Gastrocnemius medialis (tissue), 4 donors: ENCODE measurements at regions not wholly inside any gene's neighbourhood (a gene's known extent, or its start where the extent isn't known, plus 50 kb on each side); places are given as distances from the start of the nearest gene placed in this dataset.

ENCODE experiments used
- POLR2A ChIP-seq, 2 donors: fragments of 450-650 bp; IDR thresholded peaks; one replicate each; pipeline ENCODE4 v1.6.1; 2017; ENCODE audit warnings: antibody characterized with exemption in 2 of 2, mild to moderate bottlenecking in 2 of 2, moderate library complexity in 2 of 2
- TF ChIP-seq, protein P1 (sequence below), 5 experiments: fragments of 450-650 bp in 3 of 5; fragments of 200-600 bp in 2 of 5; sonication (generic) in 2 of 5; IDR thresholded peaks in 4 of 5; conservative IDR thresholded peaks in 1 of 5; 1 replicate in 4 of 5; 2 replicates in 1 of 5; pipeline ENCODE4 v1.5.1; 2016 to 2019; ENCODE audit warnings: antibody characterized with exemption in 5 of 5, mild to moderate bottlenecking in 3 of 5, moderate library complexity in 3 of 5

DNA sequence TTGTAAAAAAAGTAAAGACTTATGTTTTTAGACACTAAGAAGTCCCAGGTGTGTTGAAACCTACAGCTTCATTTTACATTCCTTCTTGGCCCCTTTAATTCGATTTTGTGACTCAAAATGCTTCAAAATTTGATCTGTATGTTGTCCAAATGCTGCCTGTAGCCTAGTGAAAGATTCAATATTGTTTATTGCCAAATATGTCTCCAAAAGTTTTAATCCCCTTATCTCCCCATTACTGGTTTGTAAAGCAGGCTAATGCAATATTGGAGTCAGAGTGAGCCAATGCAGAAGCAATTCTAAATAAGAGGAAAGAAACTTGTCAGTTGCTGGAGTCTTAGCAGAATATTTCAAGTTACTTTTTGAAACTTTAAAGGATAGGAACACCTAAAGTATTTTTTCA lies 287.0 kb upstream of the ZC3H15 start:
- no peak for TF ChIP-seq POLR2A (IDR thresholded peaks at IDR 0.05)
- TF ChIP-seq, protein P1, sequence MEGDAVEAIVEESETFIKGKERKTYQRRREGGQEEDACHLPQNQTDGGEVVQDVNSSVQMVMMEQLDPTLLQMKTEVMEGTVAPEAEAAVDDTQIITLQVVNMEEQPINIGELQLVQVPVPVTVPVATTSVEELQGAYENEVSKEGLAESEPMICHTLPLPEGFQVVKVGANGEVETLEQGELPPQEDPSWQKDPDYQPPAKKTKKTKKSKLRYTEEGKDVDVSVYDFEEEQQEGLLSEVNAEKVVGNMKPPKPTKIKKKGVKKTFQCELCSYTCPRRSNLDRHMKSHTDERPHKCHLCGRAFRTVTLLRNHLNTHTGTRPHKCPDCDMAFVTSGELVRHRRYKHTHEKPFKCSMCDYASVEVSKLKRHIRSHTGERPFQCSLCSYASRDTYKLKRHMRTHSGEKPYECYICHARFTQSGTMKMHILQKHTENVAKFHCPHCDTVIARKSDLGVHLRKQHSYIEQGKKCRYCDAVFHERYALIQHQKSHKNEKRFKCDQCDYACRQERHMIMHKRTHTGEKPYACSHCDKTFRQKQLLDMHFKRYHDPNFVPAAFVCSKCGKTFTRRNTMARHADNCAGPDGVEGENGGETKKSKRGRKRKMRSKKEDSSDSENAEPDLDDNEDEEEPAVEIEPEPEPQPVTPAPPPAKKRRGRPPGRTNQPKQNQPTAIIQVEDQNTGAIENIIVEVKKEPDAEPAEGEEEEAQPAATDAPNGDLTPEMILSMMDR (IDR thresholded peaks at IDR 0.05 in 4 of 5, conservative IDR thresholded peaks at IDR 0.05 in 1 of 5), result no peak
